SK-N-MC (cell line): ENCODE measurements at regions not wholly inside any gene's neighbourhood (a gene's known extent, or its start where the extent isn't known, plus 50 kb on each side); places are given as distances from the start of the nearest gene placed in this dataset.

Source experiments
- EZH2 ChIP-seq: fragments of 200-600 bp; sonication (generic); IDR thresholded peaks from one replicate; pipeline ENCODE4 v1.6.1; 2017; ENCODE audit warnings: antibody characterized with exemption
- POLR2AphosphoS5 ChIP-seq: IDR thresholded peaks from 2 replicates; pipeline ENCODE4 v1.6.1; 2012; ENCODE audit warnings: mild to moderate bottlenecking, low read depth, low read length, borderline replicate concordance

DNA sequence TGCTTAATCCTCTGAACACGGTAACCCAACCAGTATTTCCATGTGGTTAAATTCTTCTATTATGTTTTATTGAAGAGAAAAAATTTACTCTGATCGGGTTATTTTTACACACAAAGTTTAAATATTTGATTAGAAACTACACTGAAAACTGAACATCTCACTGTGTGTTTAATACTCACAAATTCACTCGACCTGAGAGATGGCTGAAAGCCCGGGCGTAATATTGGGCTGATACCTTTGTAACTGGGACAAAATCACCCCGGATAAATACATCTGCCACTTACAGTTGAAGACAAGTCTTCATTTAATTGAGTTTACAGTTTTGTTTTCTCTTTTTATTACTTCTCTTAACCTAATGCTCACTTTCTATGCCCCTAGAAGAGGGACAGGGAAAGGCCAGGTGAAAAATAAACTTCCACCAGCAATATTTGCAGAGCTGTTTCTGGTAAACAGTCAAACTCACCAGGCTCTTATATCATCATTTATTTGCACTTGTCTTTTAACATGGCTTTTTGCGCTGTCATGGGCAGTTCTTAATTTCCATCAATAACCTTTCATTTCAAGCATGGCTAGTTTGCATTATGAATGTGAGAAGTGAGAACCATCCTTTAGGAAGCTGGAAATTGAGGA lies 145.6 kb upstream of the TMCO5A start:
- TF ChIP-seq POLR2AphosphoS5, result no peak
- no peak for TF ChIP-seq EZH2
